NCI-H146 (cell line): ENCODE measurements at regions not wholly inside any gene's neighbourhood (a gene's known extent, or its start where the extent isn't known, plus 50 kb on each side); places are given as distances from the start of the nearest gene placed in this dataset.
"Not testable (repeated sequence)": the region's sequence is repeated elsewhere in the genome, so short reads cannot be mapped to it uniquely, and the experiment has no call there.

ENCODE experiments used
- DNase-seq: peaks from one replicate; lab custom pipeline; 2025; lab: John Stamatoyannopoulos, UW

- no peak for DNase-seq
Measured at GRCh38 chr14:26655128-26655527, 57.3 kb upstream of the NOVA1 start.

- DNase-seq = no peak
Measured at GRCh38 chr14:26663506-26663905, 65.7 kb upstream of the NOVA1 start.

GRCh38 chr14:26678732-26679420 lies 81.0 kb upstream of the NOVA1 start:
- not testable (repeated sequence) for DNase-seq

GRCh38 chr14:26685401-26685800 lies 87.6 kb upstream of the NOVA1 start:
- no peak for DNase-seq

GRCh38 chr14:26687301-26687837 lies 89.5 kb upstream of the NOVA1 start:
- DNase-seq = no peak

GRCh38 chr14:26694521-26694920 lies 96.7 kb upstream of the NOVA1 start:
- DNase-seq = no peak

- DNase-seq = no peak
Measured at GRCh38 chr14:26702721-26703230, 104.9 kb upstream of the NOVA1 start.

GRCh38 chr14:26703686-26704366 lies 106.0 kb upstream of the NOVA1 start:
- no peak for DNase-seq

- no peak for DNase-seq
Measured at GRCh38 chr14:26707234-26707633, 109.4 kb upstream of the NOVA1 start.

- DNase-seq = no peak
Measured at GRCh38 chr14:26709019-26709418, 111.2 kb upstream of the NOVA1 start.

- DNase-seq = no peak
Measured at GRCh38 chr14:26719514-26719913, 121.7 kb upstream of the NOVA1 start.

- no peak for DNase-seq
Measured at GRCh38 chr14:26722258-26722657, 124.4 kb upstream of the NOVA1 start.

GRCh38 chr14:26729851-26730250 lies 132.0 kb upstream of the NOVA1 start:
- DNase-seq = no peak

GRCh38 chr14:26730929-26731618 lies 133.2 kb upstream of the NOVA1 start:
- DNase-seq = peak; percentile 42

GRCh38 chr14:26735811-26736210 lies 138.0 kb upstream of the NOVA1 start:
- no peak for DNase-seq

- DNase-seq = no peak
Measured at GRCh38 chr14:26738571-26738970, 140.7 kb upstream of the NOVA1 start.

- peak; percentile 10 for DNase-seq
Measured at GRCh38 chr14:26741711-26742212, 143.9 kb upstream of the NOVA1 start.

GRCh38 chr14:26743284-26743683 lies 145.5 kb upstream of the NOVA1 start:
- no peak for DNase-seq

GRCh38 chr14:26744903-26745302 lies 147.1 kb upstream of the NOVA1 start:
- DNase-seq = no peak

GRCh38 chr14:26761532-26761931 lies 163.7 kb upstream of the NOVA1 start:
- peak; percentile 10 for DNase-seq

- no peak for DNase-seq
Measured at GRCh38 chr14:26765301-26765700, 167.5 kb upstream of the NOVA1 start.

GRCh38 chr14:26765768-26766520 lies 168.1 kb upstream of the NOVA1 start:
- no peak for DNase-seq
